ENCODE measurements at regions not wholly inside any gene's neighbourhood (a gene's known extent, or its start where the extent isn't known, plus 50 kb on each side); places are given as distances from the start of the nearest gene placed in this dataset.

DNA sequence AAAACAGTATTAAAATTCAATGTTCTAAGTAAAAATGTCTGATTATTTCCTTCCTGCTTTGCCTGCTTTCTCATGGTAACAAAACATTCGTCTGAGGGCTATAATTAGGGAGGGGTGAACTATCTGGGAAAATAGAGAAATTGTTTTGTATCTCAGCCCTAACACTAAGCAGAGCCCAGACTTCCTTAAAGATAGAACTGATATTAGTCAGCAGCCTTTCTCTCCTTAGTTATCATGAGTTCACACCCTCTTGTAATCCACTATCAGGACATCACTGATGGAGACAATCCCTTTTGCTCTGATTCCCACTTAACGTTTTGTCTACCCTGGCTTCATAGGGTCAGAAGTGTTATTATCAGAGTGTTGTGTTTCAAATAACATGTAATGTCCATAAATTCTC is 701.1 kb upstream of the ZEB2 start:
- no peak overlapping the region for H3K27ac Mint-ChIP-seq
- no peak for TF ChIP-seq EZH2 (IDR thresholded peaks at IDR 0.05; ENCODE audit: borderline replicate concordance, insufficient read depth, low read depth, low read length, poor library complexity, severe bottlenecking)
- TF ChIP-seq, protein P1, sequence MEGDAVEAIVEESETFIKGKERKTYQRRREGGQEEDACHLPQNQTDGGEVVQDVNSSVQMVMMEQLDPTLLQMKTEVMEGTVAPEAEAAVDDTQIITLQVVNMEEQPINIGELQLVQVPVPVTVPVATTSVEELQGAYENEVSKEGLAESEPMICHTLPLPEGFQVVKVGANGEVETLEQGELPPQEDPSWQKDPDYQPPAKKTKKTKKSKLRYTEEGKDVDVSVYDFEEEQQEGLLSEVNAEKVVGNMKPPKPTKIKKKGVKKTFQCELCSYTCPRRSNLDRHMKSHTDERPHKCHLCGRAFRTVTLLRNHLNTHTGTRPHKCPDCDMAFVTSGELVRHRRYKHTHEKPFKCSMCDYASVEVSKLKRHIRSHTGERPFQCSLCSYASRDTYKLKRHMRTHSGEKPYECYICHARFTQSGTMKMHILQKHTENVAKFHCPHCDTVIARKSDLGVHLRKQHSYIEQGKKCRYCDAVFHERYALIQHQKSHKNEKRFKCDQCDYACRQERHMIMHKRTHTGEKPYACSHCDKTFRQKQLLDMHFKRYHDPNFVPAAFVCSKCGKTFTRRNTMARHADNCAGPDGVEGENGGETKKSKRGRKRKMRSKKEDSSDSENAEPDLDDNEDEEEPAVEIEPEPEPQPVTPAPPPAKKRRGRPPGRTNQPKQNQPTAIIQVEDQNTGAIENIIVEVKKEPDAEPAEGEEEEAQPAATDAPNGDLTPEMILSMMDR (IDR thresholded peaks at IDR 0.05) = no peak
- H3K9me3 Mint-ChIP-seq (ENCODE audit: insufficient read depth) = no peaks in the 10 kb centered on the region
- DNase-seq (no peak), ATAC-seq (ENCODE audit: low read depth) (no peak)
- no peak overlapping the region for H3K4me3 ChIP-seq (ENCODE audit: control extremely low read depth in 1 of 5, extremely low read depth in 1 of 5, insufficient read depth in 1 of 5, low read depth in 2 of 5, low read length in 4 of 5)
- H3K9me3 ChIP-seq (ENCODE audit: control extremely low read depth in 1 of 3, control insufficient read depth in 2 of 3, insufficient read depth in 1 of 3, low read length in 2 of 3) = no peaks in the 10 kb centered on the region
- no peaks in the 10 kb centered on the region for H3K36me3 ChIP-seq (replicated peaks in 1 of 2; ENCODE audit: control extremely low read depth in 1 of 2, control insufficient read depth in 1 of 2, extremely low read depth in 1 of 2, insufficient read depth in 2 of 2, low read length in 1 of 2)
- peak overlapping the region; percentile 4 for H3K4me3 Mint-ChIP-seq
- H3K9ac ChIP-seq (ENCODE audit: low read length) = no peak overlapping the region
- no peak overlapping the region for H2AFZ ChIP-seq (ENCODE audit: insufficient read depth, low read depth, low read length, poor library complexity, severe bottlenecking)
- intact Hi-C loops (cut with micrococcal nuclease) = no loop called here
- H4K20me1 ChIP-seq (ENCODE audit: control insufficient read depth, insufficient read depth, low read length, poor library complexity, severe bottlenecking) = no peaks in the 10 kb centered on the region
- H3K4me1 ChIP-seq (ENCODE audit: control insufficient read depth in 2 of 2, insufficient read depth in 2 of 2, low read length in 2 of 2) = peaks cover 7 to 14% of the 10 kb centered on the region in 2 donors
- H3K79me2 ChIP-seq (ENCODE audit: control insufficient read depth, insufficient read depth, low read length) = no peaks in the 10 kb centered on the region
- no CpG with 5 or more reads among the region's 2 CpGs for WGBS (ENCODE audit: insufficient coverage)
- H3K27ac ChIP-seq (ENCODE audit: low read length in 2 of 2) = no peak overlapping the region
- CTCF ChIA-PET = no interaction called here
- no peaks in the 10 kb centered on the region for H3K27me3 ChIP-seq (replicated peaks in 1 of 4; ENCODE audit: control extremely low read depth in 1 of 4, control insufficient read depth in 3 of 4, insufficient read depth in 4 of 4, low read length in 3 of 4)
- no peak overlapping the region for H3K4me2 ChIP-seq (replicated peaks; ENCODE audit: low read depth, low read length, poor library complexity, severe bottlenecking)
- POLR2A ChIA-PET = no interaction called here
- no peaks in the 10 kb centered on the region for H3K27me3 Mint-ChIP-seq
- peaks cover 29% of the 10 kb centered on the region for H3K4me1 Mint-ChIP-seq

DNA sequence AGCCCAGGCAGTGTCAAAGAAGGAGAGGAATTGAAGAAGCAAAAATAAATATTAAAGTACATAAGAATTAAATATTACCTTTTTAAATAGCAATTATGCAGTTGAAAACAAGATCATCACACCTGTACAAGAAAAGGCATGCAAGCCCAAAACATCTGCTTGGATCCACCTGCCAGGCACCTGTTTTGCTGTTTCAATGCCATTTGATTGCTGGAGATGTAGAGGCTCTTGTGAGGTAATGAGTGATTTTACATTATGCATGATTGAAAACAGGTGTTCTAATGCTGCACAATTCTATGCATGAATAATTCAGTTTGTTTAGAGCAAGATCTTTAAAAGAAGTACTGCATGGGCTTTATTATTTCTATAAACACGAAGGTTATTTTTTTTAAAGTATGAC is 700.6 kb upstream of the ZEB2 start:
- H3K4me2 ChIP-seq (replicated peaks; ENCODE audit: low read depth, low read length, poor library complexity, severe bottlenecking) = no peak overlapping the region

More for the DNA sequence above, 700.6 kb upstream of the ZEB2 start:
- no peaks in the 10 kb centered on the region for H4K20me1 ChIP-seq (ENCODE audit: control insufficient read depth, insufficient read depth, low read length, poor library complexity, severe bottlenecking)
- WGBS (ENCODE audit: insufficient coverage) = no CpG with 5 or more reads among the region's 1 CpG
- H3K9ac ChIP-seq (ENCODE audit: low read length) = no peak overlapping the region
- H3K36me3 ChIP-seq (replicated peaks in 1 of 2; ENCODE audit: control extremely low read depth in 1 of 2, control insufficient read depth in 1 of 2, extremely low read depth in 1 of 2, insufficient read depth in 2 of 2, low read length in 1 of 2) = no peaks in the 10 kb centered on the region
- Mint-ChIP-seq H3K27me3 (no peaks in the 10 kb centered on the region), H3K4me3 (peak overlapping the region; percentile 35), H3K27ac (no peak overlapping the region), H3K9me3 (ENCODE audit: insufficient read depth) (no peaks in the 10 kb centered on the region), H3K4me1 (peaks cover 29% of the 10 kb centered on the region)
- no peak overlapping the region for H2AFZ ChIP-seq (ENCODE audit: insufficient read depth, low read depth, low read length, poor library complexity, severe bottlenecking)
- ChIA-PET CTCF (no interaction called here), POLR2A (no interaction called here)
- TF ChIP-seq, protein P1 (IDR thresholded peaks at IDR 0.05) = no peak
- TF ChIP-seq EZH2 (IDR thresholded peaks at IDR 0.05; ENCODE audit: borderline replicate concordance, insufficient read depth, low read depth, low read length, poor library complexity, severe bottlenecking) = no peak
- no peak overlapping the region for H3K4me3 ChIP-seq (ENCODE audit: control extremely low read depth in 1 of 5, extremely low read depth in 1 of 5, insufficient read depth in 1 of 5, low read depth in 2 of 5, low read length in 4 of 5)
- intact Hi-C loops (cut with micrococcal nuclease) = no loop called here
- DNase-seq (no peak), ATAC-seq (ENCODE audit: low read depth) (no peak)
- no peaks in the 10 kb centered on the region for H3K79me2 ChIP-seq (ENCODE audit: control insufficient read depth, insufficient read depth, low read length)
- H3K4me1 ChIP-seq (ENCODE audit: control insufficient read depth in 2 of 2, insufficient read depth in 2 of 2, low read length in 2 of 2) = peaks cover 7 to 14% of the 10 kb centered on the region in 2 donors
- H3K9me3 ChIP-seq (ENCODE audit: control extremely low read depth in 1 of 3, control insufficient read depth in 2 of 3, insufficient read depth in 1 of 3, low read length in 2 of 3) = no peaks in the 10 kb centered on the region
- no peaks in the 10 kb centered on the region for H3K27me3 ChIP-seq (replicated peaks in 1 of 4; ENCODE audit: control extremely low read depth in 1 of 4, control insufficient read depth in 3 of 4, insufficient read depth in 4 of 4, low read length in 3 of 4)
- no peak overlapping the region for H3K27ac ChIP-seq (ENCODE audit: low read length in 2 of 2)
